ENCODE measurements at regions not wholly inside any gene's neighbourhood (a gene's known extent, or its start where the extent isn't known, plus 50 kb on each side); places are given as distances from the start of the nearest gene placed in this dataset.

DNA sequence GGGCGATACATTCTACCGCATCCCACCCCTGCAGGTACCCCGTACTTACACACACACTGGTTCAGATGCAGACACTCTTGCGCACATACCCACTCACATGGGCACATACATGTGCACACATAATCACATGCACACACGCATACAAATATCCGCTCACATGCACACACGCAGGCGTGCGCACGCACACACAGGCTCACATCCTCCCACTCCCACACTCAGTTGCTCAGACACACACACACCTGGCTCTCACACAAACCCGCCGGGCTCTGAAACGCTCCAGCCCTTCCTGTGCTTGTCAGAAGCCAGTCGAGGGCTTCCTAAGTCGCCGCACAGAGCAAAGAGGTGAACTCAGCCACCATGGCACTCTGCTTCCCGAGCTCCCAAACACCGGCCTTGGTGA lies 164.5 kb downstream of the CRYBB2 start:
- no peak for TF ChIP-seq CTCF (IDR thresholded peaks at IDR 0.05; ENCODE audit: borderline replicate concordance, insufficient read depth, low read depth, low read length)
- no peak overlapping the region for H3K4me3 ChIP-seq (ENCODE audit: low read depth, low read length)

- no peak for TF ChIP-seq CTCF (IDR thresholded peaks at IDR 0.05; ENCODE audit: borderline replicate concordance, insufficient read depth, low read depth, low read length)
- no peak overlapping the region for H3K4me3 ChIP-seq (ENCODE audit: low read depth, low read length)
Measured at GRCh38 chr22:25386538-25386884, 167.1 kb downstream of the CRYBB2 start.

DNA sequence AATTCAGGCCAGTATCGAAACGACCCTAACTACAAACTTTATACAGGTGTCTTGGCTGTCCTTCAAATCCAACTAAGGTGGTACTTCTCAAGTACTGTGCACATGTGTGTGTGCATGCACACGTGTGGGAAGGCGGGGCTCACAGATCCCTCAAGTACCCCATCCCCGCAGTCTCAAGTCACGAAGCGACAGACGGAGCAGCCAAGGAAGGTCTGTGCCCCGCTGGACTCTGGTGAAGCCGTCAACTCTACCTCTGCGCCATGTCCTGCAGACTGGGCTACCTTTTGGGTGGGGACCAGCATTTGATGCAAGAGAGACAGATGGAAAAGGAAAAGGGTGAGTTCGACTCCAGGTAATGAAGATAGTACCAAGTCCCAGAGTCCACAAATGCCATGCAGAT lies 169.0 kb downstream of the CRYBB2 start:
- H3K4me3 ChIP-seq (ENCODE audit: low read depth, low read length), result no peak overlapping the region
- TF ChIP-seq CTCF (IDR thresholded peaks at IDR 0.05; ENCODE audit: borderline replicate concordance, insufficient read depth, low read depth, low read length), result no peak

DNA sequence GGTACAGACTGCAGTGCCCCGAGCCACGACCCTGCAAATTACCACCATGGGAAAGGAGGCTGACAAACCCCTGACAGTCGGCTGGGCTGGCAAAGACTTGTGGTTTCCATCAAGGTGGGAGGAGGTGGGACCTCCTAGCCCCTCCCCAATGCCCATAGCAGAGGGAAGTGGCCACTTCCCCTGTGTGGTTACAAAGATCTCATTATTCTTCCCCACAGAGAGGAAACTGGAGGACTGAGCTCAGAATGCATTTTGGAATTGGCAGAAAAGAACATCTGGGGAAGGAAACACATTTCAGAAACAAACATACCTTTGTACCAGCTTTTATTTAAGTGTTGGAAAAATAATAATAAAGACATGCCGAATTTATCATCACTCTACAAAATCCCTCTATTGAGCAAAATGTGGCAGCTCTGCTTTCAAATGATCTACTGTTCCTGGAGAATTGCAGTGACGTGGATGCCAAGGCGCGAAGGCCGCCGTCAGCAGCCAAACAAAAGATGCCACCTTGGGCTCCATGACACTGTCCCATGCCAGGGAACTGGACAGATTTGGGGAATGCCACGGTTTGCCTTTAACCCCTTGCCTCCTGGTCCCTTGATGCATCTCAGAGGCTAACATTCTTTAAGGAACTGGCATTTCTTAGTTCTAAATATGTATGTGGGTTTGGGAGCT lies 169.6 kb downstream of the CRYBB2 start:
- H3K4me3 ChIP-seq (ENCODE audit: low read depth, low read length), result no peak overlapping the region
- no peak for TF ChIP-seq CTCF (IDR thresholded peaks at IDR 0.05; ENCODE audit: borderline replicate concordance, insufficient read depth, low read depth, low read length)

DNA sequence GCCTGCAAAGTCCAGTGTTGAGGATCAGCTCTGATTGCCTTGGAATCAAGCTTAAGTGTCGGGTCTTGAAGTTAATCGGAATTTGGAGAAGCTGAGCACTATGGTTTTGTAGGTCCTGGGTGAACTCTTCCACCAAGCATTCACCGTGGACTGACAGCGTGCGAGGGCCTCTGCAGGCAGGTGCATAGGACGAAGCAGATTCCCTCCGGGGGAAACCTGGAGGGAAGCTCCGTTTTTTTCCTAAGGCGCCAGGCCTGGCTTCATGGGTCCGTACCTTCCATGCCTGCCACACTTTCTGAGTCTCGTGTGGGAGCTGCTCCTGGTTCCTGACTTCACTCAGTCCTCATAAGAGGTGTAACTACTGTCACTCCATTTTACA lies 170.1 kb downstream of the CRYBB2 start:
- no peak overlapping the region for H3K4me3 ChIP-seq (ENCODE audit: low read depth, low read length)
- TF ChIP-seq CTCF (IDR thresholded peaks at IDR 0.05; ENCODE audit: borderline replicate concordance, insufficient read depth, low read depth, low read length), result no peak

DNA sequence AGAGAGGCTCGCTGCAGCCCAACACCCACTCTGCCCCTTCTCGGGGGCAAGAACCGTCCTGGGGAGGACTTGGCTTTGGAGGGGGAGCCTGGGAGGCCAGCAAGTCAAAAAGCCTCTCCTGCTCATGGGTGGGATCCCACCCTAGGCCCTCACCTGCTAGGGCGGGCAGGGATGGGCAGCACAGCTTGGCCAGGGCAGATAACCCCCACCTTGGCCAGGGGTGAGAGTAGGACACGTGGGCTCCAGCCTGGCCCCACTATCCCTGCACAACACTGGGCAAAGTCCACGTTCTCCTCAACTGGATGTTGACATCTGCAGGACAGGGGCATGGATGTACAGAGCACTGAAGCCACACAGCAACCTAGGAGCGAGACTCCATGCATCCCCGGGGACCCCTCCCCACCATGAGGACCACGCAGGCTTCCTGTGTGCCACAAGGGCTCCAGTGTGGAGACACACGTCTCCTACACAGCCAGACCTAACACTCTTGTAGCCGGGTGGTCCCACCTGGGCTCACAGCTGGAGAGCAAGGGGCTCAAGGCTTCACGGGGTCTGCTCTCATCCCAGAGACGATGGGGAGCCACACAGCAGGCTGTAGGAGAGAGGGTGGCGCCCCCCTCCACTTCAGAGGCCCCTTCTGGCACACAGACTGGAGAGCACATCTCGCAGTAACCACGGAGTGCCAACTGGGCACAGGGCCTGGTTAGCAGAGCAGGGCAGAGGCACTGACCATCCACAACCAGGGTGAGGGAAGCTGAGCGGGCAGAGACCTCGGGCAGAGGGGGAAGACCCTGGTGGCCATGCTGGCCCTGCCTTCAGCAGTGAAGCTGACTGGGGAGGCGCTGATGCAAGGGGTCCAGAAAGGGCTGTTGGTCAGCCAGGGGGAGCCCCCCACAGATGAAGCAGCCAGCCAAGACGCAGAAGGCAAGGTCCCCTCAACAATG lies 171.1 kb downstream of the CRYBB2 start:
- no peak overlapping the region for H3K4me3 ChIP-seq (ENCODE audit: low read depth, low read length)
- TF ChIP-seq CTCF (IDR thresholded peaks at IDR 0.05; ENCODE audit: borderline replicate concordance, insufficient read depth, low read depth, low read length), result no peak

DNA sequence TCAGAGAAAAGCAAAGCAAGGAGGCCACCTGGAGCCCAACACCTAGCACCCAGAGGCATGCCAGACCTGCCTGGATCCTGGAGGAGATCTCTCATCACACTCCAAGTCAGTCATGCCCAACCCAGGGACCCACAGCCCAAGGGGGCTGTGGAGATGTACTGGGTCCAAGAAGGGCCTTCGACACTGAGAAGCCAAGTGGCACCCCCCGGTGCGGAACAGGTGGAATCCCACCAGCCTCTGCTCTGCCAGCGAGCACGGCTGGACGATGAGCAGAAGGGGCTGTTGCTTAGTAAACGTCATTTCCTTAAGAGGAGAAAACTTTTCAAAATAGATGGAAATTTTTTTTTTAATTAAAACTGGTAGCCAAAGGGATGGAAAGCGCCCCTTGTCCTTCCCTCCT lies 171.9 kb upstream of the GRK3 start:
- no peak for TF ChIP-seq CTCF (IDR thresholded peaks at IDR 0.05; ENCODE audit: borderline replicate concordance, insufficient read depth, low read depth, low read length)
- no peak overlapping the region for H3K4me3 ChIP-seq (ENCODE audit: low read depth, low read length)

Data from GM12875 (cell line).